OCI-LY1 (cell line): ENCODE measurements at regions not wholly inside any gene's neighbourhood (a gene's known extent, or its start where the extent isn't known, plus 50 kb on each side); places are given as distances from the start of the nearest gene placed in this dataset.

Experiments
- H2AFZ ChIP-seq: fragments of 200-600 bp; sonication (generic), shearing (Covaris generic); 2 replicates; pipeline ENCODE4 v1.6.0; 2014; ENCODE audit warnings: antibody characterized with exemption, mild to moderate bottlenecking, low read length
- H3F3A ChIP-seq: fragments of 200-600 bp; sonication (generic), shearing (Covaris generic); 2 replicates; pipeline ENCODE4 v1.6.0; 2014; ENCODE audit warnings: mild to moderate bottlenecking, antibody characterized with exemption, low read length, moderate library complexity; ENCODE audit not compliant: insufficient read depth
- H3K27ac ChIP-seq: fragments of 200-600 bp; sonication (generic); 2 replicates; pipeline ENCODE4 v1.5.1; 2014; ENCODE audit warnings: low read length, mixed run types, mild to moderate bottlenecking, low read depth; ENCODE audit not compliant: poor library complexity, severe bottlenecking
- H3K27me3 ChIP-seq: fragments of 200-600 bp; sonication (generic); 2 replicates; pipeline ENCODE4 v1.6.0; 2014; ENCODE audit warnings: antibody characterized with exemption, mild to moderate bottlenecking, low read length, moderate library complexity; ENCODE audit not compliant: insufficient read depth
- H3K36me3 ChIP-seq: fragments of 200-600 bp; sonication (generic); 2 replicates; pipeline ENCODE4 v1.6.1; 2014; ENCODE audit warnings: mild to moderate bottlenecking, antibody characterized with exemption, low read length, moderate library complexity, mixed read lengths; ENCODE audit not compliant: insufficient read depth
- H3K4me1 ChIP-seq: fragments of 200-600 bp; sonication (generic); 2 replicates; pipeline ENCODE4 v1.5.1; 2014; ENCODE audit warnings: mild to moderate bottlenecking, low read length, moderate library complexity; ENCODE audit not compliant: insufficient read depth, severe bottlenecking
- H3K4me2 ChIP-seq: fragments of 200-600 bp; sonication (generic), shearing (Covaris generic); 2 replicates; pipeline ENCODE4 v1.6.1; 2014; ENCODE audit warnings: low read length
- H3K4me3 ChIP-seq: fragments of 200-600 bp; sonication (generic); 2 replicates; pipeline ENCODE4 v1.5.1; 2014; ENCODE audit warnings: low read length, low read depth, mild to moderate bottlenecking, mixed read lengths; ENCODE audit not compliant: poor library complexity, severe bottlenecking
- H3K79me2 ChIP-seq: fragments of 200-600 bp; shearing (Covaris generic); 2 replicates; pipeline ENCODE4 v1.6.1; 2016; ENCODE audit warnings: mixed run types, low read length, mixed read lengths; ENCODE audit not compliant: insufficient read depth
- H3K9ac ChIP-seq: fragments of 200-600 bp; sonication (generic), shearing (Covaris generic); 2 replicates; pipeline ENCODE4 v1.6.1; 2014; ENCODE audit warnings: mild to moderate bottlenecking, low read length, mixed read lengths
- H3K9me2 ChIP-seq: fragments of 200-600 bp; sonication (generic), shearing (Covaris generic); 2 replicates; pipeline ENCODE4 v1.6.1; 2014; ENCODE audit warnings: low read depth, mild to moderate bottlenecking, low read length, mixed read lengths
- H3K9me3 ChIP-seq: fragments of 200-600 bp; shearing (Covaris generic); 2 replicates; pipeline ENCODE4 v1.6.1; 2014; ENCODE audit warnings: low read length, mixed read lengths
- H4K20me1 ChIP-seq: fragments of 200-600 bp; sonication (generic), shearing (Covaris generic); 2 replicates; pipeline ENCODE4 v1.6.0; 2016; ENCODE audit warnings: mild to moderate bottlenecking, low read length; ENCODE audit not compliant: insufficient read depth
- EZH2 ChIP-seq: fragments of 200-600 bp; sonication (generic), shearing (Covaris generic); IDR thresholded peaks from 2 replicates; pipeline ENCODE4 v1.8.0; 2017; ENCODE audit warnings: borderline replicate concordance, mixed run types, mild to moderate bottlenecking, antibody characterized with exemption, low read length, moderate library complexity, mixed read lengths
- TF ChIP-seq, protein P1 (sequence below): fragments of 200-600 bp; sonication (generic), shearing (Covaris generic); IDR thresholded peaks from 2 replicates; pipeline ENCODE4 v1.5.1; 2017; ENCODE audit warnings: mild to moderate bottlenecking, antibody characterized with exemption, low read length, moderate library complexity, mixed read lengths

DNA sequence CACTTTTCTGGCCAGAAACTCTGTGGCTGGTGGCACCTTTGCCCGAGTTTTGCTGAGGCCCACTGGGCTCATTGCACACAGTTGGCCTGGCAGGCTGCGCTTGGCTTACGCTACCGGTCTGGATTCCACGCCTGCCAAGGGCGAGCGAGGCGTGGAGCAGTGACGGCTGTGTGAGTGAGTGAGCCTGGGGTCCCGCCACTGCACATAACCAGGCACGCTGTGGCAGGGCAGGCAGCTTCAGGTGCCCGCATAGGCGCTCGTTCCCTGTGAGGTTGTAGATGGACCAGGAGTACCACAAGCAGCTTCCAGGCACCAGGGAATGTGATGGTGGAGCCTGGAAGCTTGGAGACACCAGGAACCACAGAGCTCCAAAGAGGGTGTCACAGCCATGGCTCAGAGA, 190.1 kb upstream of the DEFB112 start:
- H3K9me3 ChIP-seq: no peaks in the 10 kb centered on the region
- no peak for TF ChIP-seq EZH2
- TF ChIP-seq, protein P1, sequence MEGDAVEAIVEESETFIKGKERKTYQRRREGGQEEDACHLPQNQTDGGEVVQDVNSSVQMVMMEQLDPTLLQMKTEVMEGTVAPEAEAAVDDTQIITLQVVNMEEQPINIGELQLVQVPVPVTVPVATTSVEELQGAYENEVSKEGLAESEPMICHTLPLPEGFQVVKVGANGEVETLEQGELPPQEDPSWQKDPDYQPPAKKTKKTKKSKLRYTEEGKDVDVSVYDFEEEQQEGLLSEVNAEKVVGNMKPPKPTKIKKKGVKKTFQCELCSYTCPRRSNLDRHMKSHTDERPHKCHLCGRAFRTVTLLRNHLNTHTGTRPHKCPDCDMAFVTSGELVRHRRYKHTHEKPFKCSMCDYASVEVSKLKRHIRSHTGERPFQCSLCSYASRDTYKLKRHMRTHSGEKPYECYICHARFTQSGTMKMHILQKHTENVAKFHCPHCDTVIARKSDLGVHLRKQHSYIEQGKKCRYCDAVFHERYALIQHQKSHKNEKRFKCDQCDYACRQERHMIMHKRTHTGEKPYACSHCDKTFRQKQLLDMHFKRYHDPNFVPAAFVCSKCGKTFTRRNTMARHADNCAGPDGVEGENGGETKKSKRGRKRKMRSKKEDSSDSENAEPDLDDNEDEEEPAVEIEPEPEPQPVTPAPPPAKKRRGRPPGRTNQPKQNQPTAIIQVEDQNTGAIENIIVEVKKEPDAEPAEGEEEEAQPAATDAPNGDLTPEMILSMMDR: no peak

DNA sequence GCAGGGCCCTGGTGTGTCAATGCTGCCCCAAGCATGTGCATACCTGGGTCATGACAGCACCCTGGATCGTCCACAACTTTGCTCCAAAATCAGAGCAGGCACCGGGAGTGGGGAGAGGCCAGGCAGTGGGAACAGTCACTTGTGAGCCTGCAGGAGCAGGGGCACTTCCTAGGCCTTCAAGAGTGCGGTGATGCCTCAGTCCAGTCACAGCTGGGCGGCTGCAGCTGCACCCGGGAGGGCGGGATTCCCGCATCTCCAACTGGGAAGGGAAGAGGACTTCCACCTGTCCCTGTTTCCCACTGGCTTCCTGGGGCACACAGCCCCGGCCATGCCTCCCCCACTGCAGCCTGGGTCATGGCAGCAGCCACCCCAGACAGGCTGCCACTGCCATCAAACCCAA, 191.3 kb upstream of the DEFB112 start:
- Histone ChIP-seq H3K4me1 (no peaks in the 10 kb centered on the region), H3K9ac (no peak overlapping the region), H3K27ac (no peak overlapping the region), H4K20me1 (no peaks in the 10 kb centered on the region), H2AFZ (no peak overlapping the region), H3K27me3 (no peaks in the 10 kb centered on the region), H3K4me3 (no peak overlapping the region), H3K36me3 (no peaks in the 10 kb centered on the region), H3K79me2 (no peaks in the 10 kb centered on the region), H3K9me2 (no peaks in the 10 kb centered on the region), H3K9me3 (no peaks in the 10 kb centered on the region), H3F3A (no peaks in the 10 kb centered on the region), H3K4me2 (no peak overlapping the region)
- TF ChIP-seq EZH2: no peak
- TF ChIP-seq, protein P1: no peak

More for the DNA sequence above, 190.1 kb upstream of the DEFB112 start:
- Histone ChIP-seq H4K20me1 (no peaks in the 10 kb centered on the region), H2AFZ (no peak overlapping the region), H3K79me2 (no peaks in the 10 kb centered on the region), H3K4me2 (no peak overlapping the region), H3K9me2 (no peaks in the 10 kb centered on the region), H3K4me3 (no peak overlapping the region), H3K27ac (no peak overlapping the region), H3F3A (no peaks in the 10 kb centered on the region), H3K4me1 (no peaks in the 10 kb centered on the region), H3K9ac (no peak overlapping the region), H3K27me3 (no peaks in the 10 kb centered on the region), H3K36me3 (no peaks in the 10 kb centered on the region)

DNA sequence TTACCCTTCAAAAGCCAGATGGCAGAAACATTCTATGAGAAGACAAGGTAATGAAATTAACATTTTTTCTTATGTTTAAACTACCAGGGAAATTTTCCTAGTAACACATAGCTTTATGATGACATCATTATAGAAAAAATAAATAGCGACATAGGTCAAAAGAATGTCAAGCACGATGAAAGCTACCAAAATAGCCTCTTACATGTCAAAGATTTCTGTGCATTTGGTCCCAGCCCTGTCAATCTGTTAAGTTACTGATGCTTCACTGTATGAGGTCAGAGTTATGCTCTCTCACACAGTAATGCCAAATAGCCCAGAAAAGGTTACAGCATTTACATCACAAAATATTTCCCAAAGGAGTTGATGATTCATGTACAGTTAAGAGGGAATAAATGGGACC, 199.8 kb upstream of the DEFB112 start:
- Histone ChIP-seq H3F3A (no peaks in the 10 kb centered on the region), H3K9ac (no peak overlapping the region), H3K79me2 (no peaks in the 10 kb centered on the region), H3K36me3 (no peaks in the 10 kb centered on the region), H3K27ac (no peak overlapping the region), H2AFZ (no peak overlapping the region), H3K9me3 (no peaks in the 10 kb centered on the region), H3K4me2 (no peak overlapping the region), H3K9me2 (no peaks in the 10 kb centered on the region), H3K4me1 (no peaks in the 10 kb centered on the region), H4K20me1 (no peaks in the 10 kb centered on the region), H3K4me3 (no peak overlapping the region), H3K27me3 (no peaks in the 10 kb centered on the region)
- TF ChIP-seq, protein P1: no peak
- no peak for TF ChIP-seq EZH2
